ENCODE measurements at regions not wholly inside any gene's neighbourhood (a gene's known extent, or its start where the extent isn't known, plus 50 kb on each side); places are given as distances from the start of the nearest gene placed in this dataset.

DNA sequence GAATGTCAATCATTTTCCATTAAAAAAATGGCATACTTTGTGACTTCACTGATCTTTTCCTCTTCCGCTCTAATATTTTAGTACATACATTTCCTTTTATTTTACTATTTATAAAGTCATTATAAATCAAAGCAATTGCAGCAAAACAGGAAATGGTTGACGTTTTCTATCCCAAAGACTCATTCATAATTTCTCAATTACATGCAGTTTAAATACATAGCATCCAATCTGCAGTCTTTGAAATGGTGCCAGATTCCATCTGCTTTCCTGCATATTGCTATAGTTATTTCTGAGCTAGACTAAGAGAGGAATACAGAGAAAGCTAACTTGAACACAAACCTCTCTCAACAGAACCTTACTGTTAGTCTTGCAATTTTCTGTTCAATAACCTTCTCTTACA, 179.8 kb downstream of the ZPLD1 start:
- no peak overlapping the region for H2AFZ ChIP-seq (ENCODE audit: control insufficient read depth, low read depth, low read length)
- ChIA-PET POLR2A (no interaction called here), CTCF (interaction anchor here (1.5 to 1.9 kb wide), 2 partner anchors 59 to 386 kb away, joined by 3 to 4 read pairs; no protein-coding TSS in a partner anchor), SMC1A (ENCODE audit: uncharacterized antibody, unreplicated experiment) (no interaction called here), RAD21 (ENCODE audit: unreplicated experiment) (interaction anchor here (0.6 kb wide), 1 partner anchor 381 kb away, joined by 3 read pairs; no protein-coding TSS in a partner anchor)
- TF ChIP-seq, protein P1, sequence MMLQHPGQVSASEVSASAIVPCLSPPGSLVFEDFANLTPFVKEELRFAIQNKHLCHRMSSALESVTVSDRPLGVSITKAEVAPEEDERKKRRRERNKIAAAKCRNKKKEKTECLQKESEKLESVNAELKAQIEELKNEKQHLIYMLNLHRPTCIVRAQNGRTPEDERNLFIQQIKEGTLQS (IDR thresholded peaks at IDR 0.05; ENCODE audit: borderline replicate concordance, extremely low read depth, low read depth, low read length) = no peak
- no peak for TF ChIP-seq TCF12 (IDR thresholded peaks at IDR 0.05; ENCODE audit: low read depth, low read length)
- no peak for TF ChIP-seq SP1 (IDR thresholded peaks at IDR 0.05; ENCODE audit: low read depth, low read length)
- TF ChIP-seq PAX8 (IDR thresholded peaks at IDR 0.05) = no peak
- no peak for TF ChIP-seq BRCA1 (IDR thresholded peaks at IDR 0.05; ENCODE audit: low read depth, low read length)
- no peak for TF ChIP-seq NBN (IDR thresholded peaks at IDR 0.05)
- TF ChIP-seq, protein P2, sequence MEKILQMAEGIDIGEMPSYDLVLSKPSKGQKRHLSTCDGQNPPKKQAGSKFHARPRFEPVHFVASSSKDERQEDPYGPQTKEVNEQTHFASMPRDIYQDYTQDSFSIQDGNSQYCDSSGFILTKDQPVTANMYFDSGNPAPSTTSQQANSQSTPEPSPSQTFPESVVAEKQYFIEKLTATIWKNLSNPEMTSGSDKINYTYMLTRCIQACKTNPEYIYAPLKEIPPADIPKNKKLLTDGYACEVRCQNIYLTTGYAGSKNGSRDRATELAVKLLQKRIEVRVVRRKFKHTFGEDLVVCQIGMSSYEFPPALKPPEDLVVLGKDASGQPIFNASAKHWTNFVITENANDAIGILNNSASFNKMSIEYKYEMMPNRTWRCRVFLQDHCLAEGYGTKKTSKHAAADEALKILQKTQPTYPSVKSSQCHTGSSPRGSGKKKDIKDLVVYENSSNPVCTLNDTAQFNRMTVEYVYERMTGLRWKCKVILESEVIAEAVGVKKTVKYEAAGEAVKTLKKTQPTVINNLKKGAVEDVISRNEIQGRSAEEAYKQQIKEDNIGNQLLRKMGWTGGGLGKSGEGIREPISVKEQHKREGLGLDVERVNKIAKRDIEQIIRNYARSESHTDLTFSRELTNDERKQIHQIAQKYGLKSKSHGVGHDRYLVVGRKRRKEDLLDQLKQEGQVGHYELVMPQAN (conservative IDR thresholded peaks at IDR 0.05) = no peak
- H3K79me2 ChIP-seq (ENCODE audit: control insufficient read depth, insufficient read depth, low read length) = no peaks in the 10 kb centered on the region
- WGBS (ENCODE audit: insufficient coverage, insufficient replicate concordance, low lambda C conversion rate, missing lambda C conversion rate) = 44% methylated on average over 2 of the region's 2 CpGs
- no peak overlapping the region for H3K27ac ChIP-seq (ENCODE audit: control insufficient read depth, insufficient read depth)
- no peaks in the 10 kb centered on the region for H3K4me1 ChIP-seq (ENCODE audit: control insufficient read depth, insufficient read depth, low read length)
- H3K27me3 ChIP-seq (replicated peaks in 1 of 2; ENCODE audit: control insufficient read depth in 2 of 2, insufficient read depth in 2 of 2, low read length in 1 of 2) = peaks cover 0 to 2% of the 10 kb centered on the region in 2 experiments; a peak in 2 of 4 replicates
- FAIRE-seq (no peak), ATAC-seq (no peak), DNase-seq (ENCODE audit: low read depth, low spot score) (no peak)
- no peak overlapping the region for H3K4me3 ChIP-seq
- no TSS peak for BruUV-seq (replicated peaks)
- H4K20me1 ChIP-seq (ENCODE audit: control insufficient read depth, insufficient read depth) = no peaks in the 10 kb centered on the region
- no peak overlapping the region for H3K9ac ChIP-seq (ENCODE audit: control insufficient read depth, insufficient read depth, low read length)
- H3K4me2 ChIP-seq (ENCODE audit: control insufficient read depth, insufficient read depth) = no peak overlapping the region
- in situ Hi-C loops (cut with MboI) (no loop called here), intact Hi-C loops (cut with micrococcal nuclease; ENCODE audit: unreplicated experiment) (no loop called here)
- no peaks in the 10 kb centered on the region for H3K9me3 ChIP-seq (replicated peaks; ENCODE audit: control insufficient read depth, insufficient read depth, low read length)
- no peaks in the 10 kb centered on the region for H3K36me3 ChIP-seq (ENCODE audit: control insufficient read depth in 2 of 2, insufficient read depth in 2 of 2, low read length in 1 of 2)
